ENCODE measurements at regions not wholly inside any gene's neighbourhood (a gene's known extent, or its start where the extent isn't known, plus 50 kb on each side); places are given as distances from the start of the nearest gene placed in this dataset.
A peak's percentile ranks its signal among the peaks of the same experiment; 100 is the strongest.

GRCh38 chr1:234529950-234530237 is 50.9 kb upstream of the TARBP1 start:
- no peak for TF ChIP-seq CTCF (IDR thresholded peaks at IDR 0.05)
- no peaks in the 10 kb centered on the region for H3K27me3 ChIP-seq
- intact Hi-C loops (cut with DNase I): no loop called here
- no peaks in the 10 kb centered on the region for H3K36me3 ChIP-seq
- no peaks in the 10 kb centered on the region for H3K9me3 ChIP-seq
- DNase-seq: no peak
- no peak overlapping the region for H3K9ac ChIP-seq (ENCODE audit: low read depth in 2 of 2, low read length in 2 of 2)
- H3K4me1 ChIP-seq: peaks cover 12% of the 10 kb centered on the region
- no peak overlapping the region for H3K27ac ChIP-seq
- H3K4me3 ChIP-seq: no peak overlapping the region

- H3K36me3 ChIP-seq: no peaks in the 10 kb centered on the region
- DNase-seq: no peak
- H3K27me3 ChIP-seq: no peaks in the 10 kb centered on the region
- no peak overlapping the region for H3K4me3 ChIP-seq
- peaks cover 7% of the 10 kb centered on the region for H3K4me1 ChIP-seq
- TF ChIP-seq CTCF (IDR thresholded peaks at IDR 0.05): no peak
- H3K9me3 ChIP-seq: no peaks in the 10 kb centered on the region
- peak overlapping the region; percentile 32 for H3K27ac ChIP-seq
- intact Hi-C loops (cut with DNase I): no loop called here
- no peak overlapping the region for H3K9ac ChIP-seq (ENCODE audit: low read depth in 2 of 2, low read length in 2 of 2)
Measured at GRCh38 chr1:234529095-234529949, 50.3 kb upstream of the TARBP1 start.
